ENCODE measurements at regions not wholly inside any gene's neighbourhood (a gene's known extent, or its start where the extent isn't known, plus 50 kb on each side); places are given as distances from the start of the nearest gene placed in this dataset.

DNA sequence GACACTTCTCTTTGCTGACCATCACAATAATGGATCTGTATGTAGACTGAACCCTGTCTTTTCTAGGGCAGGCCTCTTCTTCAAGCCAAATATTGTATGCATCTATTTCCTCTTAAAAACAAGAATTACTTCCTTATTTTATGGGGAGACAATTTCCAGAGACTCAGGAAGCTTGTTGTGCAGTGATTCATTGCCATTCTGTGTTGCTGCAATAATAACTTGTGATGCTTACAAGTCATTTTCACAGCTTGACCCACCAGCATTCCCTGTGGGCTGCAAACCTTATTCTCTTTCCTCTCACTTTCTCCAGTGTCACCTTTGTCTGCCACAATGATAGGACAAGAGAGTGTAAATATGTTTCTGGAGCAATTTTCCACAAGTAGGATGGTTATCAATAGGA lies 276.7 kb upstream of the SGO1 start:
- DNase-seq (ENCODE audit: extremely low read depth, insufficient read length) = no peak
- Histone ChIP-seq H3K36me3 (ENCODE audit: control insufficient read depth, insufficient read depth, low read length) (no peaks in the 10 kb centered on the region), H3K4me3 (replicated peaks; ENCODE audit: low read depth, low read length) (no peak overlapping the region), H3K27me3 (replicated peaks; ENCODE audit: control insufficient read depth, insufficient read depth, low read length) (no peaks in the 10 kb centered on the region)
- TF ChIP-seq, protein P1, sequence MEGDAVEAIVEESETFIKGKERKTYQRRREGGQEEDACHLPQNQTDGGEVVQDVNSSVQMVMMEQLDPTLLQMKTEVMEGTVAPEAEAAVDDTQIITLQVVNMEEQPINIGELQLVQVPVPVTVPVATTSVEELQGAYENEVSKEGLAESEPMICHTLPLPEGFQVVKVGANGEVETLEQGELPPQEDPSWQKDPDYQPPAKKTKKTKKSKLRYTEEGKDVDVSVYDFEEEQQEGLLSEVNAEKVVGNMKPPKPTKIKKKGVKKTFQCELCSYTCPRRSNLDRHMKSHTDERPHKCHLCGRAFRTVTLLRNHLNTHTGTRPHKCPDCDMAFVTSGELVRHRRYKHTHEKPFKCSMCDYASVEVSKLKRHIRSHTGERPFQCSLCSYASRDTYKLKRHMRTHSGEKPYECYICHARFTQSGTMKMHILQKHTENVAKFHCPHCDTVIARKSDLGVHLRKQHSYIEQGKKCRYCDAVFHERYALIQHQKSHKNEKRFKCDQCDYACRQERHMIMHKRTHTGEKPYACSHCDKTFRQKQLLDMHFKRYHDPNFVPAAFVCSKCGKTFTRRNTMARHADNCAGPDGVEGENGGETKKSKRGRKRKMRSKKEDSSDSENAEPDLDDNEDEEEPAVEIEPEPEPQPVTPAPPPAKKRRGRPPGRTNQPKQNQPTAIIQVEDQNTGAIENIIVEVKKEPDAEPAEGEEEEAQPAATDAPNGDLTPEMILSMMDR (IDR thresholded peaks at IDR 0.05; ENCODE audit: insufficient read depth, low read length, poor library complexity, severe bottlenecking) = no peak

DNA sequence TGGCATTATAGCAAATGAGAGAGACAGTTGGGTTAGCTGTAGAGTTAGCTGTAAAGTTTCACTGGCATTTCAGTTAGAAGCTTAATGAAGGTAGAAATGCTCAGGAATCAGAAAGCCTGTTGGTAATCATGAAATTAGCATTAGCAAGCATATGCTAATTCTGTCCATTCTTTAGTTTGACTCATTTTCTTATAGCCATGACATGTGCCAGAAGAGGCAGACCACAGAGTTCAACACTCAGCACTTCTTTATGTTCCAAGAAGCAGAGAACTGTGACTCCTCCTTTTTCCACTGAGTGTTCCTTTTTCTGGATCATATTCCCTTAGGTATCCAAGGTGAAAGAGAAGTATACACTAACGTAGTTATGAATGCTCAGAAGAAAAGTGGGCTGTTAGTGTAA lies 276.2 kb upstream of the SGO1 start:
- no peak overlapping the region for H3K4me3 ChIP-seq (replicated peaks; ENCODE audit: low read depth, low read length)
- TF ChIP-seq, protein P1 (IDR thresholded peaks at IDR 0.05; ENCODE audit: insufficient read depth, low read length, poor library complexity, severe bottlenecking) = no peak
- H3K27me3 ChIP-seq (replicated peaks; ENCODE audit: control insufficient read depth, insufficient read depth, low read length) = no peaks in the 10 kb centered on the region
- no peaks in the 10 kb centered on the region for H3K36me3 ChIP-seq (ENCODE audit: control insufficient read depth, insufficient read depth, low read length)
- no peak for DNase-seq (ENCODE audit: extremely low read depth, insufficient read length)

DNA sequence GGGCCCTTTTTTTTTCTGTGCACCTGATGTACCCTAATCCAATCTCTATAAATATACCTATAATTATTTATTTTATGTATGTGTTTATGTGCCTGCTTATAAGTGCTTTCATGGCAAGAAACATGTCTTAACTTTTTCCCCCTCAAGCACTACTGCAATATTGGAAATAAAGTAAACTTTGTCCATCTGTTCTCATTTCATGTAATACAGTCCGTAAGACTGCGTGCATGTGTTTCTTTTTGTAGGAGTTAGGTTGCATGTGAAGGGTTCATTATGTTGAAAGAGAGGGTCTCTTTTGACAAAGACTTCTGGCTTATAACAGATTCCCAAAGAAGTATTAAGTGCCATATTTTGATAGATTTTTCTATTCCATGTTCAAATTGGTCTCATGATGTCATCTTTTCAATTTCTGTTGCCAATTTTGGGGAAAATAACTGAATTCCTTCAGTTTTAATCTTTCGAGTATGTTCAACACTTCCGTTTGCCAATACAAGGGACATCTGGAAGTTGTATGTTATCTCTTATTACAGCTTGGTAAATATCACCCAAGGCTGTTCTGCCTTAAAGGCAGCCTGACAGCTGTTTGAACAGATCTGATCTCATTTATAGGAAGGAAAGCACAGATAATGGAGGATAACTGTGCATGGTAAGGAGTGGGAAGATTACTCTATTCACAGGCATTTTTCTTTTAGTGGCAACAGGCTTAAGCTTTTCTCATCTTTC lies 273.1 kb upstream of the SGO1 start:
- Histone ChIP-seq H3K4me3 (replicated peaks; ENCODE audit: low read depth, low read length) (no peak overlapping the region), H3K27me3 (replicated peaks; ENCODE audit: control insufficient read depth, insufficient read depth, low read length) (no peaks in the 10 kb centered on the region), H3K36me3 (ENCODE audit: control insufficient read depth, insufficient read depth, low read length) (no peaks in the 10 kb centered on the region)
- TF ChIP-seq, protein P1 (IDR thresholded peaks at IDR 0.05; ENCODE audit: insufficient read depth, low read length, poor library complexity, severe bottlenecking) = no peak
- DNase-seq (ENCODE audit: extremely low read depth, insufficient read length) = no peak

DNA sequence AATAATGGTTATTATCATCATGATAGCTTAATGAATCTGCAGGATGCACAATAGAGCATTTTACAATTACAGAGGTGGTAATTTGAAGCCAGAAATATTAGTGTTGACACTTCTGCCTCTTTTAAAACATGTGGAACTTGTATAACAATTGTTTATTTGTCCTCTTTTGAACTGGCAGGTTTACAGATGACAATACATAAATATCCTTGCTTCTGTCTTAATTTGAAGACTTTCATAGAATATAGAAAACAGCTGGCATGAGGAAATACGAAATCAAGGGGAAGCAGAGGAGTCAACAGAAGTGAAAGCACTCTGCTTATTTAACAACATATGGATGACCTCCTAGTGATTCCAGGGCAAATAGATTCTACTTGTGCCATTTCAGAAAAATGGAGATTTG lies 270.5 kb upstream of the SGO1 start:
- H3K36me3 ChIP-seq (ENCODE audit: control insufficient read depth, insufficient read depth, low read length) = no peaks in the 10 kb centered on the region
- DNase-seq (ENCODE audit: extremely low read depth, insufficient read length) = no peak
- no peak overlapping the region for H3K4me3 ChIP-seq (replicated peaks; ENCODE audit: low read depth, low read length)
- TF ChIP-seq, protein P1 (IDR thresholded peaks at IDR 0.05; ENCODE audit: insufficient read depth, low read length, poor library complexity, severe bottlenecking) = no peak
- H3K27me3 ChIP-seq (replicated peaks; ENCODE audit: control insufficient read depth, insufficient read depth, low read length) = no peaks in the 10 kb centered on the region

DNA sequence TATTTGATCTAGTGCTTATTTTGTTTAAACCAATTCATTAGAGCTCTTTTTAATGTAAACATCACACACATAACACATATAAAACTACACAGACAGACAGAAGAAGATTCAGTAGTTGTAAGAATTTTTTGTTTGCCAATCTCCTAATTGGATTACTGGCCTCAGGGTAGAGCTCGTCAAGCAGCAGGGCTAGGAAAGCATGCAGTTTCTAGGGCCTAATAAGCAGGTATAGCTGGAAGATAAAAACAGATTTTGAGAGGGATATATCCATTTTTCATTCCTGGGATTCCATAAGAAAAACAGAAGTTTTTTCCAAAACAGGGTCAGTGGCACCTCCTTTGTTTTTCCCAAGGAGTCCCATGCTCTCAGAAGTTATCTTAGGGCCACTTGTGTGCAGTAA lies 265.2 kb upstream of the SGO1 start:
- H3K36me3 ChIP-seq (ENCODE audit: control insufficient read depth, insufficient read depth, low read length) = no peaks in the 10 kb centered on the region
- TF ChIP-seq, protein P1 (IDR thresholded peaks at IDR 0.05; ENCODE audit: insufficient read depth, low read length, poor library complexity, severe bottlenecking) = no peak
- no peaks in the 10 kb centered on the region for H3K27me3 ChIP-seq (replicated peaks; ENCODE audit: control insufficient read depth, insufficient read depth, low read length)
- no peak overlapping the region for H3K4me3 ChIP-seq (replicated peaks; ENCODE audit: low read depth, low read length)
- DNase-seq (ENCODE audit: extremely low read depth, insufficient read length) = no peak

DNA sequence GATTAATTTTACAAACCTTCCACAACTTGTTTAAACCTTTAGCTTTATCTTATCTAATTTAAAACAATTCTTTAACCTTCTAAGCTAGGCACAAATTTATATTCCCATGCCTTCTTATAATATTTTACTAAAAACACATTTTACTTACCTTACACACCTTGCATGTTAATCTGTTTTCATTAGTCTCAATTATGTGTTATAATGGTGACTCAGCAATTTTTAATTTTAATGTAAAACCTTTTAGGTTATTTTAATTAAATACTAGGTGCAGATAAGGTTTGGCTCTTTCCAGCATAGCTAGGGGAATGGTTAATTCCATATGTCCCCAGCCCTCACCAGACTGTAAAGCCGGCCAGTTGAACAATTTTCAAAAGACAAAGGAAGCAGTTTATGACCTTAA lies 264.6 kb upstream of the SGO1 start:
- H3K27me3 ChIP-seq (replicated peaks; ENCODE audit: control insufficient read depth, insufficient read depth, low read length) = no peaks in the 10 kb centered on the region
- H3K36me3 ChIP-seq (ENCODE audit: control insufficient read depth, insufficient read depth, low read length) = no peaks in the 10 kb centered on the region
- DNase-seq (ENCODE audit: extremely low read depth, insufficient read length) = no peak
- H3K4me3 ChIP-seq (replicated peaks; ENCODE audit: low read depth, low read length) = no peak overlapping the region
- TF ChIP-seq, protein P1 (IDR thresholded peaks at IDR 0.05; ENCODE audit: insufficient read depth, low read length, poor library complexity, severe bottlenecking) = no peak

Data from GM06990 (cell line).